CD8-positive, alpha-beta memory T cell (primary cell): ENCODE measurements at regions not wholly inside any gene's neighbourhood (a gene's known extent, or its start where the extent isn't known, plus 50 kb on each side); places are given as distances from the start of the nearest gene placed in this dataset.
A peak's percentile ranks its signal among the peaks of the same experiment; 100 is the strongest.

Experiments used
- CTCF ChIA-PET: fragments of 350-600 bp; sonication (Branson Sonifier 250); formaldehyde crosslinking; loops from one replicate; lab custom pipeline; 2021; ENCODE audit warnings: antibody characterized with exemption; lab: Charles Lee
- POLR2A ChIA-PET: fragments of 350-600 bp; sonication (Branson Sonifier 250); formaldehyde crosslinking; loops from one replicate; lab custom pipeline; 2021; ENCODE audit warnings: antibody characterized with exemption; lab: Charles Lee
- DNase-seq, 5 donors: peaks; one replicate each; pipeline versions ENCODE4 v3.0.0 to v3.0.0-alpha.2; 2020 to 2022; ENCODE audit warnings: mixed read lengths in 1 of 5
- H3K27ac ChIP-seq: one replicate; pipeline ENCODE4 v1.7.0; 2013; ENCODE audit warnings: low read depth, mild to moderate bottlenecking, low read length, moderate library complexity
- H3K27me3 ChIP-seq: 2 replicates; pipeline ENCODE4 v1.7.0; 2013; ENCODE audit warnings: low read length, mild to moderate bottlenecking; ENCODE audit not compliant: insufficient read depth, poor library complexity, severe bottlenecking
- H3K36me3 ChIP-seq: 2 replicates; pipeline ENCODE4 v1.7.0; 2013; ENCODE audit warnings: mild to moderate bottlenecking, low read length, moderate library complexity; ENCODE audit not compliant: insufficient read depth
- H3K4me1 ChIP-seq: 2 replicates; pipeline ENCODE4 v1.7.0; 2013; ENCODE audit warnings: mild to moderate bottlenecking, low read length, moderate library complexity; ENCODE audit not compliant: insufficient read depth
- H3K4me3 ChIP-seq: 2 replicates; pipeline ENCODE4 v1.7.0; 2013; ENCODE audit warnings: mild to moderate bottlenecking, low read length
- H3K9me3 ChIP-seq: 2 replicates; pipeline ENCODE4 v1.7.0; 2013; ENCODE audit warnings: mild to moderate bottlenecking, low read length
- H3K27ac Mint-ChIP-seq, 8 donors: one replicate each; pipeline ENCODE4 v1.8.0; 2020 to 2021; ENCODE audit warnings: mixed read lengths in 8 of 8, mild to moderate bottlenecking in 6 of 8, inconsistent platforms in 3 of 8, moderate library complexity in 3 of 8
- H3K27me3 Mint-ChIP-seq, 2 donors: one replicate each; pipeline ENCODE4 v1.8.0; 2020 to 2021; ENCODE audit warnings: mixed read lengths in 2 of 2, mild to moderate bottlenecking in 1 of 2, moderate library complexity in 1 of 2
- H3K36me3 Mint-ChIP-seq, 3 donors: one replicate each; pipeline ENCODE4 v1.8.0; 2020 to 2021; ENCODE audit warnings: mixed read lengths in 3 of 3, inconsistent platforms in 1 of 3, mild to moderate bottlenecking in 1 of 3
- H3K4me1 Mint-ChIP-seq, 3 donors: one replicate each; pipeline ENCODE4 v1.8.0; 2020 to 2021; ENCODE audit warnings: mixed read lengths in 3 of 3, inconsistent platforms in 1 of 3, mild to moderate bottlenecking in 1 of 3
- H3K4me3 Mint-ChIP-seq, 7 donors: one replicate each; pipeline ENCODE4 v1.8.0; 2020 to 2021; ENCODE audit warnings: mixed read lengths in 7 of 7, mild to moderate bottlenecking in 6 of 7, moderate library complexity in 4 of 7, inconsistent platforms in 2 of 7
- H3K9me3 Mint-ChIP-seq, 5 donors: one replicate each; pipeline ENCODE4 v1.8.0; 2020 to 2022; ENCODE audit warnings: mixed read lengths in 5 of 5, mild to moderate bottlenecking in 3 of 5, moderate library complexity in 2 of 5, inconsistent platforms in 1 of 5

GRCh38 chr2:146917431-146918042 is 927.3 kb upstream of the ACVR2A start:
- DNase-seq, result no peak
- Mint-ChIP-seq H3K4me3 (no peak overlapping the region), H3K27me3 (peaks cover 0 to 1% of the 10 kb centered on the region in 2 donors), H3K9me3 (peaks cover 0 to 3% (median 0%) of the 10 kb centered on the region in 5 donors), H3K4me1 (no peaks in the 10 kb centered on the region), H3K36me3 (no peaks in the 10 kb centered on the region), H3K27ac (no peak overlapping the region)
- H3K9me3 ChIP-seq, result no peaks in the 10 kb centered on the region
- H3K4me1 ChIP-seq, result no peaks in the 10 kb centered on the region
- H3K4me3 ChIP-seq, result no peak overlapping the region
- CTCF ChIA-PET, result no interaction called here
- no peak overlapping the region for H3K27ac ChIP-seq
- POLR2A ChIA-PET, result no interaction called here
- no peaks in the 10 kb centered on the region for H3K36me3 ChIP-seq
- H3K27me3 ChIP-seq, result no peaks in the 10 kb centered on the region

GRCh38 chr2:146916914-146917313 is 927.9 kb upstream of the ACVR2A start:
- H3K4me3 Mint-ChIP-seq, result no peak overlapping the region
- CTCF ChIA-PET, result no interaction called here
- H3K4me3 ChIP-seq, result no peak overlapping the region
- H3K27ac ChIP-seq, result no peak overlapping the region
- H3K9me3 Mint-ChIP-seq, result peaks cover 0 to 3% (median 0%) of the 10 kb centered on the region in 5 donors
- H3K9me3 ChIP-seq, result no peaks in the 10 kb centered on the region
- H3K27me3 ChIP-seq, result no peaks in the 10 kb centered on the region
- POLR2A ChIA-PET, result no interaction called here
- no peaks in the 10 kb centered on the region for H3K4me1 ChIP-seq
- H3K27ac Mint-ChIP-seq, result no peak overlapping the region
- H3K36me3 ChIP-seq, result no peaks in the 10 kb centered on the region
- H3K4me1 Mint-ChIP-seq, result no peaks in the 10 kb centered on the region
- DNase-seq, result no peak
- no peaks in the 10 kb centered on the region for H3K36me3 Mint-ChIP-seq
- H3K27me3 Mint-ChIP-seq, result peaks cover 0 to 1% of the 10 kb centered on the region in 2 donors

- no peaks in the 10 kb centered on the region for H3K9me3 ChIP-seq
- no peak overlapping the region for H3K27ac ChIP-seq
- no peak for DNase-seq
- no peaks in the 10 kb centered on the region for H3K36me3 ChIP-seq
- Mint-ChIP-seq H3K4me1 (no peaks in the 10 kb centered on the region), H3K36me3 (no peaks in the 10 kb centered on the region), H3K27ac (peak overlapping the region in 1 of 8 donors; percentile 46), H3K4me3 (no peak overlapping the region), H3K9me3 (peaks cover 0 to 1% (median 0%) of the 10 kb centered on the region in 5 donors), H3K27me3 (peaks cover 0 to 1% of the 10 kb centered on the region in 2 donors)
- H3K4me1 ChIP-seq, result no peaks in the 10 kb centered on the region
- CTCF ChIA-PET, result no interaction called here
- no peak overlapping the region for H3K4me3 ChIP-seq
- POLR2A ChIA-PET, result no interaction called here
- H3K27me3 ChIP-seq, result no peaks in the 10 kb centered on the region
Measured at GRCh38 chr2:146913476-146913875, 931.4 kb upstream of the ACVR2A start.

- no peaks in the 10 kb centered on the region for H3K36me3 ChIP-seq
- Mint-ChIP-seq H3K36me3 (no peaks in the 10 kb centered on the region), H3K4me3 (no peak overlapping the region), H3K9me3 (peaks cover 0 to 2% (median 0%) of the 10 kb centered on the region in 5 donors), H3K4me1 (no peaks in the 10 kb centered on the region), H3K27me3 (peaks cover 0 to 1% of the 10 kb centered on the region in 2 donors), H3K27ac (no peak overlapping the region)
- no peak overlapping the region for H3K27ac ChIP-seq
- H3K4me1 ChIP-seq, result no peaks in the 10 kb centered on the region
- H3K27me3 ChIP-seq, result no peaks in the 10 kb centered on the region
- CTCF ChIA-PET, result no interaction called here
- POLR2A ChIA-PET, result no interaction called here
- no peaks in the 10 kb centered on the region for H3K9me3 ChIP-seq
- DNase-seq, result no peak
- H3K4me3 ChIP-seq, result no peak overlapping the region
Measured at GRCh38 chr2:146912536-146912935, 932.3 kb upstream of the ACVR2A start.

GRCh38 chr2:146908776-146909175 is 936.1 kb upstream of the ACVR2A start:
- H3K4me1 ChIP-seq, result no peaks in the 10 kb centered on the region

GRCh38 chr2:146898083-146898482 is 946.7 kb upstream of the ACVR2A start:
- no peaks in the 10 kb centered on the region for H3K36me3 ChIP-seq
- Mint-ChIP-seq H3K9me3 (peaks cover 0 to 3% (median 0%) of the 10 kb centered on the region in 5 donors), H3K4me1 (no peaks in the 10 kb centered on the region), H3K27me3 (no peaks in the 10 kb centered on the region), H3K36me3 (no peaks in the 10 kb centered on the region), H3K27ac (no peak overlapping the region), H3K4me3 (no peak overlapping the region)
- POLR2A ChIA-PET, result no interaction called here
- H3K9me3 ChIP-seq, result no peaks in the 10 kb centered on the region
- H3K27ac ChIP-seq, result no peak overlapping the region
- no peaks in the 10 kb centered on the region for H3K27me3 ChIP-seq
- DNase-seq, result no peak
- no peaks in the 10 kb centered on the region for H3K4me1 ChIP-seq
- no peak overlapping the region for H3K4me3 ChIP-seq
- CTCF ChIA-PET, result no interaction called here

More at GRCh38 chr2:146908776-146909175, 936.1 kb upstream of the ACVR2A start:
- ChIA-PET POLR2A (no interaction called here), CTCF (no interaction called here)
- H3K36me3 Mint-ChIP-seq, result no peaks in the 10 kb centered on the region
- Histone ChIP-seq H3K36me3 (no peaks in the 10 kb centered on the region), H3K27ac (no peak overlapping the region), H3K4me3 (no peak overlapping the region), H3K9me3 (no peaks in the 10 kb centered on the region), H3K27me3 (no peaks in the 10 kb centered on the region)
- H3K4me1 Mint-ChIP-seq, result no peaks in the 10 kb centered on the region
- no peaks in the 10 kb centered on the region for H3K27me3 Mint-ChIP-seq
- no peak for DNase-seq
- H3K4me3 Mint-ChIP-seq, result no peak overlapping the region
- H3K9me3 Mint-ChIP-seq, result peaks cover 0 to 5% (median 0%) of the 10 kb centered on the region in 5 donors
- no peak overlapping the region for H3K27ac Mint-ChIP-seq

- no peak for DNase-seq
- no peak overlapping the region for H3K4me3 ChIP-seq
- H3K36me3 Mint-ChIP-seq, result no peaks in the 10 kb centered on the region
- H3K4me1 Mint-ChIP-seq, result no peaks in the 10 kb centered on the region
- ChIA-PET POLR2A (no interaction called here), CTCF (no interaction called here)
- no peaks in the 10 kb centered on the region for H3K4me1 ChIP-seq
- peaks cover 0 to 4% (median 0%) of the 10 kb centered on the region in 5 donors for H3K9me3 Mint-ChIP-seq
- no peak overlapping the region for H3K27ac Mint-ChIP-seq
- no peak overlapping the region for H3K4me3 Mint-ChIP-seq
- H3K9me3 ChIP-seq, result no peaks in the 10 kb centered on the region
- H3K27me3 Mint-ChIP-seq, result no peaks in the 10 kb centered on the region
- no peaks in the 10 kb centered on the region for H3K36me3 ChIP-seq
- H3K27ac ChIP-seq, result no peak overlapping the region
- no peaks in the 10 kb centered on the region for H3K27me3 ChIP-seq
Measured at GRCh38 chr2:146894514-146894913, 950.3 kb upstream of the ACVR2A start.

- CTCF ChIA-PET, result no interaction called here
- Mint-ChIP-seq H3K27ac (no peak overlapping the region), H3K4me3 (no peak overlapping the region), H3K36me3 (no peaks in the 10 kb centered on the region), H3K27me3 (no peaks in the 10 kb centered on the region), H3K9me3 (peaks cover 0 to 4% (median 0%) of the 10 kb centered on the region in 5 donors), H3K4me1 (no peaks in the 10 kb centered on the region)
- no peaks in the 10 kb centered on the region for H3K36me3 ChIP-seq
- no peak for DNase-seq
- H3K27me3 ChIP-seq, result no peaks in the 10 kb centered on the region
- POLR2A ChIA-PET, result no interaction called here
- H3K4me1 ChIP-seq, result no peaks in the 10 kb centered on the region
- no peak overlapping the region for H3K27ac ChIP-seq
- no peak overlapping the region for H3K4me3 ChIP-seq
- H3K9me3 ChIP-seq, result no peaks in the 10 kb centered on the region
Measured at GRCh38 chr2:146893500-146894041, 951.3 kb upstream of the ACVR2A start.
